ENCODE measurements at regions not wholly inside any gene's neighbourhood (a gene's known extent, or its start where the extent isn't known, plus 50 kb on each side); places are given as distances from the start of the nearest gene placed in this dataset.
"Not testable (repeated sequence)": the region's sequence is repeated elsewhere in the genome, so short reads cannot be mapped to it uniquely, and the experiment has no call there.

DNA sequence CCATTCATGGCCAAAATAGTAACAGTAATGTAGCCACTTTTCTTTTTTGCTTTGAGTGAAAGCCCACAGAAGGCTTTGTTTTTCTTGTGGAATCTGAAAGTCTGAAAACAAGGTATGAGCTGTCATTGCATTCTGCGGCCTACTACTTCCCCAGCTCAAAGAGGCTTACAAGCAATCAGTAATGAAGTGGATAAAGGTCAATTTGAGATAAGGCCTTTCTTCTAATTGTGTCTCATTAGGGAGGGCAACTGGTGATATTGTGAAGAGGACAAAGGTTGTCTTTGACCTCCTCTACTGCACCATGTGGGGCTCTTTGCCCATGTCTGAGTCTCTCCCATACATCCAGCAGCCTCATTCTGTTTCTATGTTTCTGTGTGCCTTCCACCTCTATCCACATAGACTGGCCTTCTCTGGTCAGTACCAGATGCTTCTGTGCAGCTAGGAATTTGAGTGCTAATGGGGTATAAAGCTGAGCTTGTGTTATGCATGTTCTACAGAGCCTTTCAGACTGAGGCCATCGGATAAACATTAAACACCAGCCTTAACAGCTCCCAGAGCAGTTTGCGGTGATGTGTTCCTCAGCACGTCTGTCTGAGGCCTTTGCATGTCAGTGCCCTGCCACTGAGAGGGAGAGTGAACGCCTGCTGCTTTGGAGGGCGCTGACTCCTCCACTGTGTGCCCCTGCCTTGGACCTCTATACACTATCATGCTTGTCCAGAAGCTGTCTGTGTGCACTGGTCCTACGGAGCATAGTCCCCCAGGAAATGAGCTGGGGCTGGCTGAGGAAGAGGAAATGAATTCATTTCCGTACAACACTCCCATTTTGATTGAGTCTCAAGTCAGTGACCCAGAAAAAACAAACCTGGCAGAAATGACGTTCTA lies 80.2 kb downstream of the SH2D1A start:
- no peak for DNase-seq (ENCODE audit: extremely low read depth, low read depth)

DNA sequence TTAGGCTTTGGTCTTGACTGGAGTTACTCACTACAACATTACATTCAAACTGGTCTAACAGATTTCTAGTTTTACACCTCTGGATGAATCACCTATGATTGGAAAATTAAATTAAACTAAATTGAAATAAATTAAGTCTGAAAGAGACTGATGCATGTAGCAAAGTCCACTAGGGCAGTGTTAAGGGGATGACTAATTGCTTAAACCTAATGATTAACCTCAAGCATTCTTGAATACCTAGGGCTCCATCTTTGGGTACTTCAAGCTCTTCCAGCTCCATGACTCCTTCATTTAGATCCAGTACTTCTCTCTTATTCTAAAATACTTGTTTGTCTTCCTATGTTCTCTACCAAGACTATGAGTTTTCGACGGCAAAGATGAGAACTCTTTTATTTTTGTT lies 86.8 kb downstream of the SH2D1A start:
- no peak for DNase-seq (ENCODE audit: extremely low read depth, low read depth)

DNA sequence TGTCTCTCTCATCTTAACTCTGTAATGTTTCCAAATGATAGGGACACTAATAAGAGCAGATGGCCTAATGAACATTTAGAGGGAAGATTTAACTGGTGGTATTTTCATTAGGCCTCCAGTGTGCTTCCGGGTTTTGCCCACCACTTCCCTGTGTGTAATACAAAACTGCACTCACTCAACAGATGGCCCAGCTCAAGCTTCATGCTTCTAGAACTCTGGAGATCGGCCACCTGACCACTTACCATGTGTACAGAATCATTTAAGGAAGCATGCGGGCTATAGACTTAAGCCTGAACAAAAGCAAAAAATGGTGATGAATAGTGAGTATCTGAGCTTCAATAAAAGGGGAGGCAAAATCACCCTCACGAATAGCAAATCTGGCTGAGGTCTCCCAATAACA lies 89.3 kb downstream of the SH2D1A start:
- DNase-seq (ENCODE audit: extremely low read depth, low read depth): no peak

DNA sequence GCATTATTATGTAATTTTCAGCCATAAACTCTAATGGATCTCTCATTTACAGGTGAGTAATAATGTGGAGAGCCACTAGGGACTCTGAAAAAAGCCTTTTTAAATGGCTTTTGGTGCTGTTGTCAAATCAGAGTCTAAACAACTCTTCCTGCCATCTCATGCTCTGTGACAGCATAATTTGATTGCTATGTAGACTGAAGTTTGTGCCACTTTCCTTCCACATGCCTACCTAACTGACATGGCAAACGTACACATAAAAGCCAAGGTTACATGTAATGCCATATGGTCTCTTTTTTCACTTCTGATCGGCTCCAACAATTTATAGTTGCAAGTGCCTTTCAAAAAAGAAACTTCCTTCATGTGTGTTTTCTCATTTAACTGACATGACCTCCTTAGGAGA lies 94.3 kb downstream of the SH2D1A start:
- no peak for DNase-seq (ENCODE audit: extremely low read depth, low read depth)

DNA sequence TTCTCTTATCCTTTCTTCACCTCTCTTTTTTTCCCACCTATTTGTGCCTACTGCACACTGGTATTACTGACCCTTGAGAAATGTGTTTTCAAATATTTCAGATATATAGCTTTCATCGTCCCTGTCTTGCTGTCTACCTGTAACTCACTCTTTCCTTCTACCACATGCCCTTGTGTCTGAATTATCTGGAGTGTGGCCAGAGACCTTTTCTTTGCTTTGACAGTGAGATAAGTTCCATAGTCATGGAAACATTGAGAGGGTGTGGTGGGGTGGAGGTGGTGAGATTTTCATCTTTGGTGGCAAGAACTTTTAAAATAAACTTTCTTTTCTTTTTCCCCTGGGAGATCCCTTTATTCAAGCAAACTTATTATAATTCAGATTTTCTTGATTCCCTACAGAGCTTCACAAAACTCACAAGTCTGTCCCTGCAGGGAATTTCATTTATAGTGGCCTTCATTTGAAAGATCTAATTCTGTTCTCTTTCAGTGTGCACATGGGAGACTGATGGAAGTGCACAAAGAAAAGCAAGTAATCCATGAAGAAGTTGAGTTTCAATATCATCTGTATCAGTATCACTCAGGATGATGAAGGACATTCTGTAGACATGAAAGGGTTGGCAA lies 95.7 kb downstream of the SH2D1A start:
- no peak for DNase-seq (ENCODE audit: extremely low read depth, low read depth)

DNA sequence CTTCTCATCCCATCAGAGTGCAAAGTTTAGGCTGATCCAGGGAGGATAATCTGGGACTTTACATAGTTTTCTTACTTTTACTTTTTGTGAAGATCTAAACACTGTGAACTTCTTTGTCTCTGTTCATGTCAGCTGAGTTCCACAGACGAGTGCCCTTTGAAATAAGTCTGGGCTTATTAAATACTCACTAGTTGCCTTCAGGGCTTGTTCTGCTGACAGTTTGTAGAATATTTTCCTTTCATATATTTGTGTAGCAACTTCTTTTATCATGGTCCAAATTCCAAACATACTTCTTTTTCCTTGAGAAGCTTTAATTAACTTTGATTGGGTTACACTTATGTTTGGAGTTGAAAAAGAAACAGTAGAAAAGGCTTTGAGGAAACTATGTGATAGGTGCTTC lies 109.6 kb downstream of the SH2D1A start:
- DNase-seq (ENCODE audit: extremely low read depth, low read depth): no peak

DNA sequence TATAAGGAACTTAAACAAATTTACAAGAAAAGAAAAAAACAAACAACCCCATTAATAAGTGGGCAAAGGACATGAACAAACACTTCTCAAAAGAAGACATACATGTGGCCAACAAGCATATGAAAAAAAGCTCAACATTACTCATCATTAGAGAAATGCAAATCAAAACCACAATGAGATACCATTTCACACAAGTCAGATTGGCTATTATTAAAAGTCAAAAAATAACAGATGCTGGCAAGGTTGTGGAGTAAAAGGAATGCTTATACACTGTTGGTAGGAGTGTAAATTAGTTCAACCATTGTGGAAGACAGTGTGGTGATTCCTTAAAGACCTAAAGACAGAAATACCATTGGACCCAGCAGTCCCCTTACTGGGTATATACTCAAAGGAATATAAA lies 113.5 kb downstream of the SH2D1A start:
- DNase-seq (ENCODE audit: extremely low read depth, low read depth): not testable (repeated sequence)

DNA sequence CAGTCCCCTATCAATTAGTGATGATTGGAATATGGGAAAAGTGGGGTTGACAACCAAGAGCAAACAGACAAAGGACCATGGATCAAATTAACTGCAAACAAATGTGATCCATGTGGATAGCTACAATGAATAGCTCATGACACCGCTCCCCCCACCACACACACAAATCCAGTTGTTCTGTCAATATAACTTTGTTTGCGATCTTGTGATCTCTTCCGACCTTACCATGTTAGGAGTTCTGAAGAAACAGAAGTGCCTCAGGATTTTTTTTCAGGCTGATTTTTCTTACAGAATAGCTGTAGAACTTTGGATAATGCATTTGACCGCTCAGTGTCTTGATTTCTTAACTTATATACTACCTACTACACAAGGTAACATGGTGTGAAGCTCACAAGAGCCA lies 116.6 kb downstream of the SH2D1A start:
- no peak for DNase-seq (ENCODE audit: extremely low read depth, low read depth)

DNA sequence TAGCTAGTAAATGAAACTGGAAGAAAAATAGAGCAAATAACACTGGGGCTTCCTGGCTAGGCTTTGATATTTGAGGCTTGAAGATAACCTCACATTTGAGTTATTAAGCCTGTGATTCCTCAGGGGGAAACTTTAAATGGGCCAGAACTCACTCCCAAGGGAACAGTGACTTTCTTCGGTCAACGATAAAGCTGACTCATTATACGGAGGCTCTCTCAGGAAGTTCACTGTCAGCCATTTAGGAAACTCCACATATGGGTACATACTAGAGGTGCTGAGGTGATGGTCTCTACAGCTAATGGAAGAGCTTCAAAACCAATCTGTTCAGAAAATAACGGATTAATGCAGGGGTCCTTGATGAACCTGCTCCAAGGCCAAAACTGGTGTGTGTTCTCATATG lies 120.8 kb downstream of the SH2D1A start:
- DNase-seq (ENCODE audit: extremely low read depth, low read depth): no peak

DNA sequence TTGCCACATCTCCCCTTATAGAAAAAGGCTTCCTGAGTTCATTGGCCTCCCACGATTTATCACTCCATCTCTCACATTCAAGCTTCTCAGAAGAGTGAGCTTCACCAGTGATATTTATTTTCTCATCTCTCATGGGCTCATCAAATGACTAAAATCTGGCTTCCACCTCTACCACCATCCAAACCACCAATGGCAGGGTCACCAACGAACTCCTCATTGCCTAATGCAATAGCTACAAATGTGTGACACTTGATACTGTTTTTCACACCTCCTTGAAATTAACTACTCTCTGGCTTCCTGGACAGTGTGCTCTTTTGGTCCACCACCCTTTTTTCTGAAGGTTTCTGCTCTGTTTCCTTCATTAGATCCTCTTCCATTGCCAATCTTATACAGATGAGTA lies 129.0 kb downstream of the SH2D1A start:
- DNase-seq (ENCODE audit: extremely low read depth, low read depth): no peak

DNA sequence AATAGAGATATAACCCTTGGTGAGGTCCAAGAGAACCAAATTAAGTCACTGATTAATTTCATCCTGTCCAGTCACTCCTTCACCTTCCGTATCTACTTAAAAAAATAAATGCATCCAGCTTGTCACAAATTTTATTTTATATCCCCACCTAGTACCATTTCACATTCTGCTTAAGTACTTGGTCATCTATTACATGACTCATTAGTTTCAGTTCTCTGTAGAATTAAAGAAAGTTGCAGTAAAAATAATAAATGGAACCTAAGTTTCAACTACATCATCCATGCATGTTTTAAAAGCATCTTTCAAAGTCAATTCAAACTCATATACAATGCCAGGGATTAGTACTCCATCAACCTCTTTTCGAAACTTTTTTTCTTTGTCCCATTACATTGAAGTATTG lies 130.2 kb downstream of the SH2D1A start:
- DNase-seq (ENCODE audit: extremely low read depth, low read depth): no peak

DNA sequence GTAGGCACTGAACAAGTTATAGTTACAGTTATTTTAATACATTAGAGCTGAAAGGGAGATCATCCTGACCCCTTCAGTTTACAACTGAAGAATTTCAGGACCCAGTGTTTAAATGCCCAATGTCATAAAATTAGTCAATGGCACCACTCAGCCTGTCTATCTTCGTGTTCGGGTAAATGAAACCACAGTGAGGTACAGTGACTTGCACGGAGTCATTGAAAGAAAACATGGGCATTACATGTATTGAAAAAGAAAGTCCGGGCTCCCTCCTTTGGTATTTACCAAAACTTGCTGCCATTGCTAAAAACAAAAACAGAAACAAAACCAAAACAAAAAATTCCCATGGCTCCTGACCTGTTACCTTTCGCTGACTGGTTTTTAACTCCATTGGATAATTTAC lies 131.7 kb downstream of the SH2D1A start:
- DNase-seq (ENCODE audit: extremely low read depth, low read depth): no peak

DNA sequence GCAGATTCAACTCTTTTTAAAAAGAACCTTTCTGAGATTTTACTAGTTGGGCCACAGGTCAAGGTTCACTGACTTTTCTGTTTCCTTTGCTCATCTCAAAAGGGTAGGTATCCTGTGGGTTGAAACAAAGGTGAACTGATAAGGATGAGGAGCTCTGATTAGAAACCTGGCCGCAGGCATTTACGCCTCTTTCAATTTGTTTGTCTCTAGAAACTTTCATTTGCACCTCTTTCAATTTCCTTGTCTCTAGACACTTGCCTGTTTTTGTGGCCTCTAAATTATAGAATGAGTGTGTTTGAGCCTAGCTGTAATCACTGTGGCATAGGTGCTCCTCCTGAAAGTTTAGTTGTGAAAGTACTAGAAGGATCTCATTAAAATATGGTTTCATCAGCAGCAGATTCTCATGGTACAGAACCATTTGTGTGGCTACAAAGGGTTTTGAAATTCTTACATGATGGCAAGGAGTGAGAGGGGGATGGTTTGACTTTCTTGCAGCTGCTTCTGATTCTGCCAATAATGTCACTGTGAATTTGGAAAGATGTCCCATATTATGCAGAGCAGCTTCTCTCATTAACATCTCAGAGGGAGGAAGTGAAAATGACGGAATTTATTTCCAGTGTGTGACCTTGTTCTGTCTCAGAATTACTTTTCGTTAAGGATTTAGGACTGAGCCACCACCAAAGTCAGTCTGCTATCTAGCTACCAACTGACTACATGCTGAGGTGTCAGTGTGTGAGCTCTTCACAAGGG lies 142.2 kb downstream of the SH2D1A start:
- DNase-seq (ENCODE audit: extremely low read depth, low read depth): no peak

DNA sequence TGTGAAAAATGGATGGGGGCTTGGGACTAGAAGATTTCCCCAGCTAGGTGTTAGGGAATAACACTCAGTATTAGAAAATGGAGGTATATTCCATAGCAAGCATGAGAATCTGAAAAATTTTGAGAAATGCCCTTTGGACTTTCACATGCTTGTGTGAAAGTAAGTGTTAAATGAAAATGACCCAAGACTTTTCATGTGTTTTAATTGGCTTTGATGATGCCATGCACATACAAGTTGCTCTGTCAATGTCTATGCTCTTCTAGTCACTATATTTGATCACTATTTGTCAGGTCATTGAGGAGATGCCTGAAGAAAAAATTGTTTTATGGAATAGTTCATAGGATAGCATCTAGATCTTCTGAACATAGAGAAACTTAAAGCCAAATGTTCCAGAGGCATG lies 147.6 kb downstream of the SH2D1A start:
- no peak for DNase-seq (ENCODE audit: extremely low read depth, low read depth)

DNA sequence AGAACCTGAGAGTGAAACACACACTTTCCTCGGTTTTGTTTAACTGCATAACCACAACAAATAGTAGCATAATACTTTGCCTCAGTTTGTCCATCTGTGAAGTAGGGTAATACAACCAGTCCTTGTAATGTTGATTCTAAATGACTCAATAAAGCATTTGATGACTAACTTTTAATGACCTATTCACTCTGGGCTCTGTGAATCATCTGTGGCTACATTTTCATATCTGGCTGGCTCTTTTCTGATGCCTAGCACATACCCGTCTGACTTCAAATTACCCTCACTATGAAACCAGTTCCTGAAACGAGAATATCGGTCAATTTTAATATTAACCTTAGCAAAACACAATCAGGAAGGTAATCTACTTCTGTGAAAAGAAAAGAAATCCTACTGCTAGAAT lies 151.0 kb downstream of the SH2D1A start:
- no peak for DNase-seq (ENCODE audit: extremely low read depth, low read depth)

DNA sequence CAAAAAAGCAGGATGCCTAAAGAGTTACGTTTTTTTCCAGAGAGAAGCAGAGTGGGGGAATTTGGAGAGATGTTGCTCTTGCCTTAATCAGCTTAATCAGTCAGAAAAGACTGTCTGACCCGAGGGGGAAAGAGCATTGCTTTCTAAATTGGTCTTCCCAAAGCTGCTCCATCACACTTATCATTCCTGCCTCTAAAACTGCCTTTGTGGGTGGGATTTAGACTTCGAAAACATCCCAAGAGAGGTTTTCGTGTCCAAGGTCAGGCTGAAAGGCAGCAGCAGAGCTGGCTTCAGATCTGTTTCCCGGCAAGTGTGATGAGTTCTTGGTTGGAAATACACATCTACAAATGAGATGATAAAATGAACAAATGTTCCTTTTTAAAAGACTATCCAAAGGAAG lies 155.2 kb downstream of the SH2D1A start:
- DNase-seq (ENCODE audit: extremely low read depth, low read depth): no peak

DNA sequence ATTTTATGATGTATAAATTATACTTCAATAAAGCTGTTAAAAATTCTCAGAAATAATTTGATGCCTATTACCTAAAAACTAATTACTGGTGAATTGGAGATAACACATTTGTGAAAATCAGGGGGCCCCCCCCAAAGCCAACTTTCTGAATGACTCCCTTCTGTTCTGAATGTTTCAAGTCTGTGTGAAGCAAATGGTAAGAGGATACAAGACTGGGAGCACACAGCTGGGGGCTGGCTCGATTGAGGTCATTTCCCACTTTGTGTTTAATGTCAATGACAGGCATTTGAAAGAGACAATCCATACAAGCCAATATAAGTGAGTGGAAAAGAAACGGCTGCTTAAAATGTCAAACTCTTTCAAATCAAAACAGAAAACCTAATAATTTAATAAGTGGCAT lies 155.8 kb downstream of the SH2D1A start:
- DNase-seq (ENCODE audit: extremely low read depth, low read depth): peak; percentile 53

DNA sequence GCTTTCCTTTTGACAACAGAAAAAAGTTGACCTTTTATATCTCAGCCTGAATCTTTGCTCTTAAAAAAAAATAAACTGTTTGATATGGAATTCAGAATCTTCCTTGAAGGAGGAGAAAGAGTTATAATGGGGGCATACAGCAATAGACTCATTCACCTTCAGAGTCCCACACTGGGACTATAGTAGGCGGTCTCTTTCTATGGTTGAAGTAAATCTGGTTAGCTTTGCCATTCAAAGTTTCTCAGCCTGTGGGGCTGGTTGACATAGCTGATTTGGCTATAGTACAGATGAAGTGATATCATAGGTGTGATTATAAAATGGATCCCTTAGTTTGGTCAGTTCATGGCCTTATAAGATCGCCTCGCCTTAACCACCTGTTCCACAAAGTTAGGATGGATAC lies 156.2 kb downstream of the SH2D1A start:
- no peak for DNase-seq (ENCODE audit: extremely low read depth, low read depth)

DNA sequence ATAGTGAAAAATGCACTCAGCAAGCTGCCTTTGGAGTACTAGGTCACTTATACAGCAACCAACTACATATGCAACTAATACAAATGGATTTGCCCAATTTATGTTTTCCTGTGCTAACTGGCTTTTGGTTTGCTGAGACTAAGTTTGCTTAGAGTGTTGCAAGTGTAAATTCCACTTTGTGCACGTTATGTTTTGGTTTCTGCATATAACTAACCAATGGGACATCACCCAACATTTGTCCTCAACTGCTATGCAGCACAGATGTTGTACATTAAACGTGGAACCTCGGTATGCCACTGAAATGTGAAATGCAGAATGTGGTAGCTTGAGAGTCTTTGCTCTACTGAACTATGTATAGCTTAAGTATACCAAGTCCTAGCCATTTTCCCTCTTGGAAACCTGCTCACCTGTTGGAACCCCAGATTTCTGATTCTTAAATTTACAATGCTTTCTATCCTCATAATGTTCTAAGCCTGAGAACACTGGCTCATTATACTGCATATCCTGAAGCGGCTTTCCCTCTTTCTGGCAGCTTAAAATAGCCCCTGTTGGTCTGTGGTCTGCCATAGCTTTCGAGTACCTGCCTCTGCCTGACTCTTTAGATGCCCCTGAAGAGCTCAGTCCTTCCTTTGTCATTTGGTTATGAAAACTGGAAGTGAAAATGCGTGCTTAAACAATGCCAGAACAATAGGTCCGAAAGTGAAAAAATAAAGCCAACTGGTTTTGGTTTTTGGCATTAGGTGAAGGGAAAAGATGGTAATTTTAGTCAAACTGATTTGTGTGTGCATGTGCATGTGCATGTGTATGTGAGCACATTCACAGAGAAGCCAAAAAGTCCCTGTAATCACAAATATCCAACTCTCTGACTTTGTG lies 158.0 kb downstream of the SH2D1A start:
- DNase-seq (ENCODE audit: extremely low read depth, low read depth): no peak

DNA sequence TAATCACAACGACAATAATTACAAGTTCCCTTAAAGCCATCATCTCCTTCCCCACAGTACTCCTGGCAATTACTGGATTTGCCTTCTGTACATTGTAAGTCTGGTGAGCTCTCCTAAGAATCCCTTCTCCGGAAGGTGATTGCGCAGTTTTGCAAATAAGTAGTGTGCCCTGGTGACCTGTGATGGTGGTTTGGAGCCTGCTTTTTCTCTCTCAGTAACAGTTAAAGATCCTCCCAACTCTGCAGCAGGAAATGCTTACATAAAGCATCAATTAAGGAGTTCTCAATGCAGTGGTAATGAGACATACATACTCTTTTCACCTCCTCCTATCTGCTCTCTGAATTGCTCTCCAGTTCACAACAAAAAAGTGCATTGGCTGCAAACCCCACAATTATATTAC lies 159.7 kb downstream of the SH2D1A start:
- DNase-seq (ENCODE audit: extremely low read depth, low read depth): no peak

DNA sequence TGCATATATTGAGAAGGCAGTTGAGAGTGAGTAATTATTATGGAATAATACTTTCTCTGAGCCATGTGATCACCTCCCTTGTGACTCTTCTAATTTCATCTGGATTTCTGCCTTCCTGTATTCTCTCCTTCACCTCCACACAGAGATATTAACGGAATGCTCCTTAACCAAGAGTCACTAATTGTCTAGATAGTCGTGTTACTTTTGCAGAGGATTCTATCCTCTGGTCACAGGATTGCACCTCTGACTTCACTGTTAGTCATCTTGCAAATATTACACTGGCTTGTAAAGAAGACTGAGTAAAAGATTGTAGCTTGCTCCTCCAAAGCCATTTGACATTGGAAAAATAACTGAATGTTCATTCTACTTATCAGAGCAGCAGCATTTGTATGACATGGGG lies 160.9 kb downstream of the SH2D1A start:
- DNase-seq (ENCODE audit: extremely low read depth, low read depth): peak; percentile 73

All from NCI-H460 (cell line).